Pulmonary artery endothelial cell (primary cell): ENCODE measurements at regions not wholly inside any gene's neighbourhood (a gene's known extent, or its start where the extent isn't known, plus 50 kb on each side); places are given as distances from the start of the nearest gene placed in this dataset.
A peak's percentile ranks its signal among the peaks of the same experiment; 100 is the strongest.
"Not testable (repeated sequence)": the region's sequence is repeated elsewhere in the genome, so short reads cannot be mapped to it uniquely, and the experiment has no call there.

Experiments used
- DNase-seq: peaks from one replicate; pipeline ENCODE4 v3.0.0-alpha.2; 2011; ENCODE audit warnings: low read depth, low spot score

DNA sequence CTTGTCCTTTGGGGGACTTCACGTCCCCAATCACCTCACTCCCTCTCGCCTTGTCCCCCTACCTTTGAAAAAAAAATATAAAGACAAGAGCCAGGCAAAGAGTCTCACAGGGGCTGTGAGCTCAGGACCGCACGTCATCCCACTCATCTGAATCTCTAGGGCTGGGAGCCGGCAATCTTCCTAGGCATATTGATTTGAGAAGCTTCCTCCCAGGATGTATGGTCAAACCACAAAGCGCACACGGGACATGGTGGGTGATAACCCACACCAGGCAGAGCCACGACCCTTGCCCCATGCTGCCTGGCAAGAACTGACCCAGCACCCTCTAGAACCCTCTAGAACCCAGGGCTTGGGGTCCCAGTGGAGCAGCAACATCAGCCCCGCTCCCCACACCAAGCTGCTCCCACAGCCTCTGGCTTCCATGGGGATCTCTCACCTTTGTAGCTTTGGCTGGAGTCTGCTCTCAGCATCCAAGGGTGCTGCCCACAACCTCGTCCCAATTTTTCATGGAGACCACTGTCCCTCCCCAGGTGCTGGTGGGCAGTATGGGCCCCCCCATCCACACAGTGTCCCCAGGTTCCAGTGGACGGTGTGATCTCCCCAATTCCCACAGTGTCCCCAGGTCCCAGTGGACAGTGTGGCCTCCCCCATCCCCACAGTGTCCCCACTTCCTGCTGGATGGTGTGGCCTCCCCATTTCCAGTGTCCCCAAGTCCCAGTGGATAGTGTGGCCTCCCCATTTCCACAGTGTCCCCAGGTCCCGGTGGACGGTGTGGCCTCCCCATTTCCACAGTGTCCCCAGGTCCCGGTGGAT, 85.2 kb upstream of the FGF3 start:
- DNase-seq, result no peak

GRCh38 chr11:69904974-69905535, 85.8 kb upstream of the FGF3 start:
- DNase-seq, result no peak

- DNase-seq, result no peak
Observed at GRCh38 chr11:69905611-69906452, 86.6 kb upstream of the FGF3 start.

DNA sequence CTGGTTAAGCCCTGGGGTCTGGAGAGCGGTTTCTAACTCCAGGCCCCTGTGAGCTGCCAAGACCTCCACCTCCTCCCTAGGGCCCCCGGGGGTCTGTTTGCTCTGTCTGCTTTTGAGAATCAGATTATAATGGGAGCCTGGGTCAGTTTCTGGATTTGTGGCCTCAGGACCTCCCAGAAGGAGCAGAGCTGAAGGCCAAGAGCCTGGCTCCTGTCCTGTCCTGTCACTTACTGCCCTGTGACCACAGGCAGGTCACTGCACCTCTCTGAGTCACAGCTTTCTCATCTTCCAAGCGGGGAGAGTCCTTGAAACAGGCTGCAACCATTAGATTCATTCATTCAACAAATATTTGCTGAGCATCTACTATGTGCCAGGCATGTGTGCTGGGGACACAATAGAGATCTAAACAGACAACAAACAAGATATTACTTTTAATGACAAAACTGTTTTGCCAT, 87.3 kb upstream of the FGF3 start:
- no peak for DNase-seq

- no peak for DNase-seq
Observed at GRCh38 chr11:69907611-69908010, 88.4 kb upstream of the FGF3 start.

DNA sequence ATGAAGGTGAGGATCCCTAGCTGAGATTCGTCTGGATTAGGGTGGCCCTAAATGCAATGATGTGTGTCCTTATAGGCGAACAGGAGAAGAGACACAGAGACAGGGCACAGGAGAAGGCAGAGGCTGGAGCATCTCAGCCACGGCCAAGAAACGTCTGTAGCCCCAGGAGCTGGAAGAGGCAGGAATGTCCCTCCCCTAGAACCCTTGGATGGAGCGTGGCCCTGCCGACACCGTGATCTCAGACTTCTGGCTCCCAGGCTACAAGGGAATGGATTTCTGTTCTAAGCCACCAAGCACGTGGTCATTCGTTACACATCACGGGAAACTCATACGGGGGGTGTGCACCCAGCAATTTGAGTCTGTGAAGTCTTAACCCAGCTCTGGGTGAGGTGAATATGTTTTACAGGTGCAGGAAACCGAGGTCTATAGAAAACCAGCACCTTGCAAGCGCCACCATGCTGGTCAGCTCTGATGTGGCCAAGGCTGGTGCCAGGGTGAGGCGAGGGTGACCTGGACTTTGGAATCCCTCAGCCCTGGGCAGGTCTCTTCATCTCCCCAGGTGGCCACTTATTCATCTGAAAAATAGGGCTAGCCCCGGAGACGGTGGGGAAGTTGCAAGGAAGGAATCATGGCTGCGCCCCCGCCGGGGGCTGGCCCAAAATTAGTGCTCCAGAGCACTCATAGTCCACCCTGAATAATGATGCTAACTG, 89.5 kb upstream of the FGF3 start:
- no peak for DNase-seq

- no peak for DNase-seq
Observed at GRCh38 chr11:69909561-69910518, 90.6 kb upstream of the FGF3 start.

DNA sequence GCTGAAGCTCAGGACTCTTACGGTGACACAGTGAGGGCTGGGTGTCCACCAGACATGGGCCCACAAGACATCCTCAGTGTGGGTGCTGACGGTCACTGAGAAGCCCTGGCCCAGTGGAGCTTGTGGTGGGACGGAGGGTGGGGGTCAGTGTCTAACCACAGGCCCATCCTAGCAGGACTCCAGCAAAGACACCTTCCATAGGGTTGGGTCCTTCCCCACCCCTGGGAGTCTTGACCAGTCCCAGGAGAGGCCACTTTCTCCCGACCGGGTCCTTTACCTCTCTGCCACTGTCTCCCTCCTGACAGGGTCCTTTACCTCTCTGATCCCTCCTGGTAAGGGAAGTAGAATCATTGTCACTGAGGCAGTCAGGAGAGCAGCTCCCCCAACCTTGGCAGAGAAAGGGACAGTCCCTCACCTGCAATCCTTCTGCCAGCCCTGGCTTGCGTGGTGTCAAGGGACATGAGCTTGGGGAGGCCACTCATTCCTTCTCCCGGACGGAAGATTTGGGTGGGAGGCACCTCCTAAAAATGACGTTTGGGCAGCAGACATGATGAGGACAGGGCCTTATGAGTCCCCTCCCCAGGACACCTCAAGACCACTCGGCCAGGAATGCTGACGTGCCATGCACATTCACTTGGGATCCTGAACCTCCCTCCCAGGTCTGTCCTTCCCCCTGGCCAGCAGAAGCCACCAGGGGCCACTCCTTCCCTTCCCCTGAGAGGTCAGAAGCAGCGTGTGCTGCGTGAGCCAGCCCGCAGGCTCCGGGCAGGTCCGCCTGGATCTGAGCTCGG, 91.5 kb upstream of the FGF3 start:
- DNase-seq, result no peak

DNA sequence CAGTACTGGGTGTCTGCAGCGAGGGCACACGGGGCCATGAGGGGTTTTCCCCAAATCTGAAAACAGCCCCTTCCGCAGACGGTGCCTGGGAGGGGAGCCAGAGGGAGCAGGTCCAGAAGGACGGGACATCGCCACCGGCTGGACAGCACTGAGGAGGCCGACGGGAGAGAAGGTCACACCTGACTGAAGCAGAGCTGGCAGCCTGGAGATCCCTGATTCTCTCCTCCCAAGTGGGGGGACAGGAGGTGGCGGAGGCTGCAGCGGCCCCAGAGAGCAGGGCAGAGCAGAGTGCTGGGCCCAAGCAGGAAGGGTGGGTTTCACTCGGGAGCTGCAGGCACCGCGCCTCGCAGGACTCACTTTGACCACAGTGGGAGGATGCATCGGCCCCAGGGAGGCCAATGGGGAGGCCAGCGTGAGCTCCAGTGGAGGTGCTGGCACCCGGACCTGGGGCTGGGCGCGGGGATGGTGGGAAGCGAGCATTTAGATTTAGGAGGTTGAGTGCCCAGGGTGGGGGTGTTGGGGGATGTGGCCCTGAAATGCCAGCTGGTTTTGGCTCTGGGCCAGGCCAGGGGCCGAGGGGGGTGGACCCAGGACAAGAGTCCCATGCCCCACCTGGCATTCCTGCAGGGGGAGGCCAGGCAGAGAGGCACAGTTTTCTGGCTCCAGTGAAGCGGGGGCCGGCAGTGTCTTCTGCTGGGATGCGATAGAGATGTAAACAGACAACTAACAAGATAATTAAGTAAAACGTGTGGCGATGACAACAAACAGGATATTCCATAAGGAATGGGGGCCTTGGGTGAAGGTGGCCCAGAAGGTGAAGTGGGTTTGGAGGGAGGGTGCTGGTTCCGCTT, 92.3 kb upstream of the FGF3 start:
- no peak for DNase-seq

- no peak for DNase-seq
Observed at GRCh38 chr11:69912161-69912910, 93.1 kb upstream of the FGF3 start.

DNA sequence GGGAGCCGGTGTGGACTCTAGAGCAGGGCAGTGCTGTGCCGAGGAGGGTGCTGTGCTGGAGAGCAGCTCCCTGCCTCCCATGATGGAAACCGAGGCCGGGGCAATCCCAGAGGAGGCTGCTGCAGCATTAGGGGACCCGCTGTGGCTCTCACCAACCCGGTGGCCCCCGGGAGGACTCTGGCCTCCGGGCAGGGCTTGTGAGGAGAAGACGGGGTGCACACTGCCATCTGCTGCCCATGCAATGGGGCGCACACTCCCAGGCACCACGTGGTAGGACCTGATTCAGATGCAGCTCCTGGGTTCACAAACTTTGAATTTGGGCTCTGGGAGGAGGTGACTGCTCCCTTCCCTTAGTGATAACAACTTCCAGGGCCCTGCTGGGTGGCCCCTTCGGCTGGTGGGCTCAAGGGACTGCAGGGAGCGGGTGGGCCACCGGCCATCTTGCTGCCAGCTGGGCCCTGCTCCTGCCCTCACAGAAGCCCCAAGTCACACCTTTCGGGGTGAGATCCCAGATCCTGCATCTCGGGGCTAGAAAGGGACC, 93.8 kb upstream of the FGF3 start:
- no peak for DNase-seq

GRCh38 chr11:69913591-69914285, 94.5 kb upstream of the FGF3 start:
- DNase-seq, result no peak

DNA sequence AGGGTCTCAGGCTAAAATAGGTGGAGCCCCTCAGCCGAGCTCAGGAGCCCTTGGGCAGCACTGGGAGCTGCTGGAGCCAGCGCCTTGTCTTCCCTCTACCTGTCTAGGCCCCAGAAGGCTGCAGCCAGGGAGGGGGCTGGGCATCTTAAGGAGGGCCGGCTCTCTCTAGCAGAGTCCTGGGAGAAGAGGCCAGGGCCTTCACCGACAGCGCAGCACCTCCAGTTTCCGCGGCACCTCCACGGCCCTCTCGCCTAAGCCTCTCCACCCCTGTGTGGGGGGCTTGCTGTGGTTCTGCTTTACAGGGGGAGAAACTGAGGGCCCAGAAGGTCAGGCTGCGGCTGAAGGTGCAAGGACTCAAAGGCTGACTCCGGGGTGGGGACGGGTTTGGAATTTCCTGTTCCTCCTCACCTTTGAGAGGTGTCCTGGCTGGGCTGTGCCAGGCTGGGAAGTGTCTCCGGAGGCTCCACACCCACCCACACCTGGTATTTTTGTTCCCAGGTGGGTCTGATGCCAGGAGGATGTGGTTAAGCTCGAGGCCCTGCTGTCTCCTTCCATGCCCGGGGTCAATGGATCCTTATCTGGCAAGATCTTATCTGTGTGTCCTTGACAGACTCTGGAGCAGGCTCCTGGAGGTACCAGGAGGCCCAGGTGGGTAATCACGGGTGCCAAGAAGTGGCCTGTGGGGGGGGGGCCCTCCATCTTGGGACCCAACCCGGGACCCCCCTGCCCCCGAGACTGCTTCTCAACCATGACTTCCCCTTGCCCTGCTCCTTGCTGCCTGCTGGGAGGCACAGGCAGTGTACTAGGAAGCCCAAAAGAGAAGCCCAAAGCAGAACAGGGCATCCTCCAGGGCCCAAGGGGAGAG, 95.3 kb upstream of the FGF3 start:
- no peak for DNase-seq

DNA sequence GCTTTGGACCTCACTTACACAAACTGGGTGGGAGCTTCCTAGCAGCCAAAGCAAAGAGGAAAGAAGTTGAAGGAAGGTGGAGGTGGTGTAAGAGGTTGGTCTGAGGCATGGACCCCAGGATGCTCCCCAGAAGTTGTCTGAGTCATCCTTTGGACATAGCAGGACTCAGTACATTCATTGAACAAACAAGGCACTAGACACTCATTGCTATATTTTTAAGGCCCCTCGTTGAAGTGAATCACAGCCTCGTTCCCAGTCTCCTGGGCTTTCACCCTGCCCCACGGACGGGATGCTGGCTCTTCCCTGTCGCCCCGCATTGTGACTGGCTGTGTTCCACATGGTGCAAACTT, 95.9 kb upstream of the FGF3 start:
- DNase-seq, result no peak

- peak; percentile 17 for DNase-seq
Observed at GRCh38 chr11:69915501-69916250, 96.5 kb upstream of the FGF3 start.

- not testable (repeated sequence) for DNase-seq
Observed at GRCh38 chr11:69916251-69916649, 97.0 kb upstream of the FGF3 start.
